Neutrophil (primary cell): ENCODE measurements at regions not wholly inside any gene's neighbourhood (a gene's known extent, or its start where the extent isn't known, plus 50 kb on each side); places are given as distances from the start of the nearest gene placed in this dataset.
"Not testable (repeated sequence)": the region's sequence is repeated elsewhere in the genome, so short reads cannot be mapped to it uniquely, and the experiment has no call there.

Source experiments
- H3K27ac ChIP-seq: fragments of 200-600 bp; sonication (generic); 2 replicates; pipeline ENCODE4 v1.5.1; 2016; ENCODE audit warnings: mild to moderate bottlenecking, moderate library complexity
- H3K27me3 ChIP-seq: fragments of 200-600 bp; sonication (generic); 2 replicates; pipeline ENCODE4 v1.6.0; 2016; ENCODE audit warnings: mild to moderate bottlenecking
- H3K36me3 ChIP-seq: fragments of 200-600 bp; sonication (generic); 2 replicates; pipeline ENCODE4 v1.5.1; 2017
- H3K4me1 ChIP-seq, 2 experiments: fragments of 200-600 bp in 1 of 2; sonication (generic) in 1 of 2; 1 replicate in 1 of 2; 2 replicates in 1 of 2; pipeline versions ENCODE4 v1.5.1 to v1.6.1; 2013 to 2016; ENCODE audit warnings: low read depth in 1 of 2, low read length in 1 of 2, mild to moderate bottlenecking in 1 of 2, moderate library complexity in 1 of 2; ENCODE audit not compliant: control insufficient read depth in 1 of 2, insufficient read depth in 1 of 2
- H3K4me3 ChIP-seq, 2 experiments: fragments of 200-600 bp in 1 of 2; sonication (generic) in 1 of 2; 1 replicate in 1 of 2; 2 replicates in 1 of 2; pipeline ENCODE4 v1.5.1; 2013 to 2016; ENCODE audit warnings: low read depth in 1 of 2, low read length in 1 of 2, mild to moderate bottlenecking in 1 of 2, moderate library complexity in 1 of 2
- H3K9me3 ChIP-seq: fragments of 200-600 bp; sonication (generic); 2 replicates; pipeline ENCODE4 v1.5.1; 2016
- CTCF ChIP-seq: fragments of 200-600 bp; sonication (generic); IDR thresholded peaks from 2 replicates; pipeline ENCODE4 v1.5.1; 2016; ENCODE audit warnings: antibody characterized with exemption

GRCh38 chr7:13757841-13758240 is 231.6 kb downstream of the ETV1 start:
- Histone ChIP-seq H3K27me3 (no peaks in the 10 kb centered on the region), H3K9me3 (no peaks in the 10 kb centered on the region), H3K36me3 (no peaks in the 10 kb centered on the region), H3K4me1 (no peaks in the 10 kb centered on the region), H3K27ac (no peak overlapping the region), H3K4me3 (no peak overlapping the region)
- no peak for TF ChIP-seq CTCF

GRCh38 chr7:13765853-13766252 is 223.6 kb downstream of the ETV1 start:
- not testable (repeated sequence) for H3K27ac ChIP-seq, H3K9me3 ChIP-seq, H3K4me3 ChIP-seq, H3K4me1 ChIP-seq, H3K36me3 ChIP-seq, H3K27me3 ChIP-seq

- H3K27ac ChIP-seq = no peak overlapping the region
- H3K9me3 ChIP-seq = no peaks in the 10 kb centered on the region
- no peaks in the 10 kb centered on the region for H3K4me1 ChIP-seq
- no peaks in the 10 kb centered on the region for H3K27me3 ChIP-seq
- no peak overlapping the region for H3K4me3 ChIP-seq
- no peak for TF ChIP-seq CTCF
- no peaks in the 10 kb centered on the region for H3K36me3 ChIP-seq
Observed at GRCh38 chr7:13770305-13770704, 219.2 kb downstream of the ETV1 start.

GRCh38 chr7:13774976-13775375 is 214.5 kb downstream of the ETV1 start:
- no peak for TF ChIP-seq CTCF
- no peaks in the 10 kb centered on the region for H3K27me3 ChIP-seq
- H3K4me1 ChIP-seq = no peaks in the 10 kb centered on the region
- no peak overlapping the region for H3K27ac ChIP-seq
- no peak overlapping the region for H3K4me3 ChIP-seq
- H3K9me3 ChIP-seq = no peaks in the 10 kb centered on the region
- H3K36me3 ChIP-seq = no peaks in the 10 kb centered on the region

- TF ChIP-seq CTCF = no peak
- H3K4me1 ChIP-seq = no peaks in the 10 kb centered on the region
- H3K9me3 ChIP-seq = no peaks in the 10 kb centered on the region
- no peak overlapping the region for H3K27ac ChIP-seq
- H3K36me3 ChIP-seq = no peaks in the 10 kb centered on the region
- H3K4me3 ChIP-seq = no peak overlapping the region
- no peaks in the 10 kb centered on the region for H3K27me3 ChIP-seq
Observed at GRCh38 chr7:13777242-13777641, 212.2 kb downstream of the ETV1 start.

GRCh38 chr7:13778967-13779366 is 210.5 kb downstream of the ETV1 start:
- no peaks in the 10 kb centered on the region for H3K9me3 ChIP-seq
- H3K27ac ChIP-seq = no peak overlapping the region
- H3K4me1 ChIP-seq = no peaks in the 10 kb centered on the region
- no peaks in the 10 kb centered on the region for H3K27me3 ChIP-seq
- H3K4me3 ChIP-seq = no peak overlapping the region
- no peak for TF ChIP-seq CTCF
- H3K36me3 ChIP-seq = no peaks in the 10 kb centered on the region
